ENCODE measurements at regions not wholly inside any gene's neighbourhood (a gene's known extent, or its start where the extent isn't known, plus 50 kb on each side); places are given as distances from the start of the nearest gene placed in this dataset.
"Not testable (repeated sequence)": the region's sequence is repeated elsewhere in the genome, so short reads cannot be mapped to it uniquely, and the experiment has no call there.

GRCh38 chr6:85049282-85049681, 284.9 kb upstream of the TBX18 start:
- DNase-seq (ENCODE audit: low read depth), result peak; percentile 81
- no peak for TF ChIP-seq CTCF (IDR thresholded peaks at IDR 0.05; ENCODE audit: low read length, missing control alignments)
- no peak overlapping the region for H3K4me3 ChIP-seq (replicated peaks; ENCODE audit: low read depth, low read length)

- peak; percentile 17 for DNase-seq (ENCODE audit: low read depth)
- no peak for TF ChIP-seq CTCF (IDR thresholded peaks at IDR 0.05; ENCODE audit: low read length, missing control alignments)
- no peak overlapping the region for H3K4me3 ChIP-seq (replicated peaks; ENCODE audit: low read depth, low read length)
Observed at GRCh38 chr6:85047818-85048217, 283.4 kb upstream of the TBX18 start.

- not testable (repeated sequence) for H3K4me3 ChIP-seq (replicated peaks; ENCODE audit: low read depth, low read length); DNase-seq (ENCODE audit: low read depth)
Observed at GRCh38 chr6:85045767-85046166, 281.4 kb upstream of the TBX18 start.

- TF ChIP-seq CTCF (IDR thresholded peaks at IDR 0.05; ENCODE audit: low read length, missing control alignments), result no peak
- peak; percentile 47 for DNase-seq (ENCODE audit: low read depth)
- no peak overlapping the region for H3K4me3 ChIP-seq (replicated peaks; ENCODE audit: low read depth, low read length)
Observed at GRCh38 chr6:85044361-85044760, 280.0 kb upstream of the TBX18 start.

- peak; percentile 44 for DNase-seq (ENCODE audit: low read depth)
- no peak for TF ChIP-seq CTCF (IDR thresholded peaks at IDR 0.05; ENCODE audit: low read length, missing control alignments)
- H3K4me3 ChIP-seq (replicated peaks; ENCODE audit: low read depth, low read length), result no peak overlapping the region
Observed at GRCh38 chr6:85041376-85041775, 277.0 kb upstream of the TBX18 start.

- no peak for TF ChIP-seq CTCF (IDR thresholded peaks at IDR 0.05; ENCODE audit: low read length, missing control alignments)
- no peak for DNase-seq (ENCODE audit: low read depth)
- H3K4me3 ChIP-seq (replicated peaks; ENCODE audit: low read depth, low read length), result no peak overlapping the region
Observed at GRCh38 chr6:85037221-85037620, 272.8 kb upstream of the TBX18 start.

- no peak for TF ChIP-seq CTCF (IDR thresholded peaks at IDR 0.05; ENCODE audit: low read length, missing control alignments)
- H3K4me3 ChIP-seq (replicated peaks; ENCODE audit: low read depth, low read length), result no peak overlapping the region
- no peak for DNase-seq (ENCODE audit: low read depth)
Observed at GRCh38 chr6:85035766-85036165, 271.4 kb upstream of the TBX18 start.

GRCh38 chr6:85033547-85033946, 269.1 kb upstream of the TBX18 start:
- no peak for DNase-seq (ENCODE audit: low read depth)
- no peak overlapping the region for H3K4me3 ChIP-seq (replicated peaks; ENCODE audit: low read depth, low read length)
- TF ChIP-seq CTCF (IDR thresholded peaks at IDR 0.05; ENCODE audit: low read length, missing control alignments), result no peak

All from fibroblast of pulmonary artery (primary cell).